ENCODE measurements at regions not wholly inside any gene's neighbourhood (a gene's known extent, or its start where the extent isn't known, plus 50 kb on each side); places are given as distances from the start of the nearest gene placed in this dataset.

DNA sequence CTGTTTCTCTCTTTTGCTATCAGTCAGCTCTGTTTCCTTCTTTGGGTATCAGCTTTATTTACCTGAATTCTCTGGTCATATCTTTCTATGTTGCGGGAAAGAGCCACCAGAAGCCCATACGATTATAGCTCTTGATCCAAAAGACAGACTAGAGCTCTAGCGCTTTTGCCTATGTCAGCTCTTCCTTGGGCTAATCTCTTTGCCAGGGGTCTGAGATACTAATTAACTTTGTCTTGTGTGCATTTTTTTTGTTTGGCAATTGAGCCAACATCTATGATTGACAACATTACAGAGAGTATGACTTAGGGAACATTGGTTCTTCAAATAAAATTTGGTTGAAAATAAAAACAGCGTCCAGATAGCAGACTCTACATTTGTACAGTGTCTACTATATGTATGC is 603.0 kb downstream of the KCTD16 start:
- DNase-seq, result no peak

DNA sequence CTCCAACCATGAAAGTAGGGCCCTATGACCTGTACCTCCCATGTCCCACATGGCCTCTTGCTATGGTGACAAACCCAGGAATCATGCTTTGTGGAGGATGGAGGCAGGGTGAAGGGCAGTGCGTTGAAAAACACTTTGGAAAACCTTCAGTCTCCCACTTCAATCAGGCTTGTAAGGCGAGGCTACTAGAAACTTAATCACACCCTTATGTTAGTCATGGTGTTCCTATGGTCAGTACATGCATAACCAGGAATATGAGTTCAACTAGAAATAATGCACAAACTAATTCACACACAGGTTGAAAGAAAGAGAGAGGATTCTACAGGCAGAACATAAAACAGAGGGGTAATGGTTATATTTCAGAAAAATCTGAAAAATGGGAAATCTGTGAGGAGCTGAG is 601.1 kb downstream of the KCTD16 start:
- no peak for DNase-seq

- peak in 2 of 3 experiments; percentile 20 to 73 for DNase-seq
Measured at GRCh38 chr5:144742361-144742760, 571.7 kb downstream of the KCTD16 start.

DNA sequence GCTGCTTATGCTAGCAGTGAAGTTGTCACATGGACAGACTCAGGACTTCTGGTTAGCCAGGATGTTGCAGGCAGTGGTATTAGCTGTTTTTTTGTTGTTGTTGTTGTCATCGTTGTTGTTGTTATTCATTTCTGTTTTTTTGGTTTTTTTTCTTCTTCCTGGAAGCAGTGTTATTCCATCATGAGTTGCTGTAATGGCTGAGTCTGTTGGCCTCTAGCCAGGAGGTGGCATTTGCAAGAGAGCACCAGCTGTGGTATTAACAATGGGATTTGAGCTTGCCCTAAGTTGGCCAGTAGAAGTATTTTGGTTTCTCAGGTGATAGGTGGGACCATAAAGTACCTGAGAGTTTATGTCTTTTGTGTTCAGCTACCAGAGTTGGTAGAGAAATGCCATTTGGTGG is 561.1 kb downstream of the KCTD16 start:
- DNase-seq, result no peak

DNA sequence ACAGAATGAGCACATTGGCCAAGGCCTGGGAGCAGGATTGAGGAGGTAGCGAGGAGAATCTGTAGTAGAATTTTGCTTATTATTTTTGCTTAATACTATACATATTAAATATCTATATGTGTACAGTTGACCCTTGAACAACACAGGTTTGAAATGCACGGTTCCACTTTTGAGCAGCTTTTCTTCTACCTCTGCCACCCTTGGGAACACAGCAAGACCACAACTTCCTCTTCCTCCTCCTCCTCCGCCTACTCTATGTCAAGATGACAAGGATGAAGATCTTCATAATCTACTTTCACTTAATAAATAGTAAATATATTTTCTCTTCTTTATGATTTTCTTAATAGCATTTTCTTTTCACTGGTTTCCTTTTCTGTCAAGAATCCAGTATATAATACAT is 541.4 kb downstream of the KCTD16 start:
- DNase-seq, result no peak

DNA sequence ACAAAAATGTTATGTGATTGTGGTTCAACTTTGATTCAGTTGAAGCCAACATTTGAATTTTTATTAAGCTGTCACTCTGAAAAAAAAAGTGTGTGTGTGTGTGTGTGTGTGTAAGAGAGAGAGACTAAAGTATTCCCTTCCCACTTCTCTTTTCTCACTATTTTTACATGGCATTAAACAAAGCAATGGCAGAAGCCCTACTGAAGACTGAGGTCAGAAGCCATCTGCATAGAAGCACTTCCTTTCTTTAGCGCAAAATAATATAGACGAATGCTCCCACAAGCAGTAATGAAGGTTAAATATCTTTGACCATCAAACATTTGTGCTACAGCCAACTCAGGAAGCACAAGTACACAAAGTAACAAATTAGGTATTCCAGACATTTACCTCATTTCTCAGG is 540.5 kb downstream of the KCTD16 start:
- no peak for DNase-seq

DNA sequence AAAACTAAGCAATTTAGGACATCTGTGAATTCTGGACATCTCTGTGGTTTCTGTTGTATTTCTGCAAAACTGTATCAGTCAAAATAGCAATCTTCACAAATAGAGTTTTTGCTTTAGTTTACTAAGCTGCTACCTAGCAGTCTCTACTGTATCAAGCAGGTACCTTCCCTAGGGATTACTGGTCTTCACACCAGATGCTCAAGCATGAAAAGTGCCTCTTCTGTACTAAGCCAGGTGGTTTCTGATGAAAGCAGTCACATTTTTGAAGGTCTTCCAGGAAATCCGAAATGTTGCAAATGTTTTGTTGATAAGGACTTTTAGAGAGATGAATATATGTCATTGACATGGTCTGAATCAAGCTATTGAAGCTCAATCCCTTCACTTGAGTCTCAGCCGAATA is 540.0 kb downstream of the KCTD16 start:
- DNase-seq, result peak in 1 of 3 experiments; percentile 16

DNA sequence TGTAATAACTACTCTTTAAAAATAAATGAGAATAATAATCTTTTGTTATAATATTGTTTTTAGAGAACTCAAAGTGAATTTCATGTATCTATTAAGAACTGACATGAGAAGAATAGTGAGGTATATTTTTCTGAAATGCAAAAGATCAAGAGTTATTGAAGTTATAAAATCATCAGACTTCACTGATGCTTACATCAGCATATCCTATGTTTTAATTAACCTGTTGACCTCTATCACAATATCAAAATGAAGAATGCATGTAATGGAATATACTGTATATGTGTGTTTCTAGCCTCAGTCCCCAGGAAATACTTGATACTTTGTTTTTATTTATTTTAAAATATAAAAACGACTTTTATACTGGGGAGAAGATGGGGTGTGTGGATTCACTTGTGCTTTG is 533.1 kb downstream of the KCTD16 start:
- DNase-seq, result no peak

DNA sequence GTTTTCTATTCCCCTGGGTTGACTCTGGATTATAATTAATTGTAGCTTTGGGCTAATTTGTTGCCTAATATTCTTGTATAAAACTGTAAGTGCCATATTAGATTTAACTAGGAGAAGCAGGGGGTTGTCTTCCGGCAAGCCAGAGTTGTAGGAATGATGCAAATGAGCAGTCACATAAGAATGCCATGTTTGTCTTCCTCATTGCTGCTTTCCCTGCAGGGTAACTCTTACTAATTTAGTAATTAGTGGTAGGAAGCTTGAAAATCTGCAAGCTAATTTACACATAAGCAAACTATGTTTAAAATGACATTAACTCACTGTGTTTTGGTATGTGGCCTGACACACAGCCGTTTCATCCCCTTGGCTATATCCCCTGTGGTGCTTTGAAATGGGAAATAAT is 527.8 kb downstream of the KCTD16 start:
- no peak for DNase-seq

DNA sequence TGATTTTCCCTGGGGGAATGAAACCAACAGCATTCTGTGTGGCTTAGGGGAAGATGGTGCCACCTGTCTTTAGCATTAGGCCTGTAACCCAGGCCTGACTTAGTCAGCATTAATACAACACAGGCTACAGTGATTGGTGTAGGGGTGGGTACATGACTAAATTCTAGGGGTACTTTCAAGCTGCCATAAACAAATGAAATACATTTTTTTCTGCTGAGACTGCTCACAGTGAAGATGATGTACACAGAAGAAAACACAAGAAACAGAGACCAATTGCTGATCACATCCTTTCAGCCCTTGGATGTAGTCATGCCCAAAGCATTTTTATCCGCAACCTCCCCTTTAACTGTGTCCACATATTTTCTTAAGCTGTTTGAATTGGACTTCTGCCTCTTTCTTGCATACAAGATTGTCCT is 527.2 kb downstream of the KCTD16 start:
- DNase-seq, result no peak

DNA sequence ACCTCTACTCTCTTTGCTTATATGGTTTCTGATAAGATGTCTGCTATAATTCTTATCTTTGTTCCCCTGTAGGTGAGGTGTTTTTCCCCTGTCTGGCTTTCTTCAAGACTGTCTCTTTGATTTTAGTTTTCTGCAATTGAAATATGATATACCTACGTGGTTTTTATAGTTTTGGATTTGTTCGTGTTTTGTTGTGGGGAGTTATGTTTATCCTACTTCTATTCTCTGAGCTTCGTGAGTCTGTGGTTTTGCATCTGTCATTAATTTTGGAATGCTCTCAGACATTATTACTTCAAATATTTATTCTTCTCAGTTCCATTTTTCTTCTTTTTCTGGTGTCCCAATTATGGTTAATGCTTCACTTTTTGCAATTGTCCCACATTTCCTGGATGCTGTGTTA is 521.3 kb downstream of the KCTD16 start:
- no peak for DNase-seq

- no peak for DNase-seq
Measured at GRCh38 chr5:144684899-144685298, 514.2 kb downstream of the KCTD16 start.

GRCh38 chr5:144680711-144681110 is 510.0 kb downstream of the KCTD16 start:
- no peak for DNase-seq

DNA sequence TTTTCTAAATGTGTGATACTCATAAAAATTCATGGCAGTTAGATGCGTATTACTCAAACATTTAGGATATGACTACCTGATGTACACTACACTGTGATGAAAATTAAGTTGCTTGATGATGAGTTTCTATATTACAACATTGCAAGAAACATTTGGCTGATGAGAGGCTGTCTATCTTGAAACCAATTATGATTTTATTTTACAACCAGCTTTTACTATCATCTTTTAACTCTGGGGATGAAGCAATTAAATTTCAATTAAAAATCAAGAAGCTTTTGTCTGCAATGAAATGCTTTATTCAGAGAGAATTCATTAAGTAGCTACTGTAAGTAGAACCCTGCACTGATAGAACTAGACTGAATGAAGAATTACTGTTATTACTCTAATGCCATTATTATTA is 500.4 kb downstream of the KCTD16 start:
- DNase-seq, result no peak

DNA sequence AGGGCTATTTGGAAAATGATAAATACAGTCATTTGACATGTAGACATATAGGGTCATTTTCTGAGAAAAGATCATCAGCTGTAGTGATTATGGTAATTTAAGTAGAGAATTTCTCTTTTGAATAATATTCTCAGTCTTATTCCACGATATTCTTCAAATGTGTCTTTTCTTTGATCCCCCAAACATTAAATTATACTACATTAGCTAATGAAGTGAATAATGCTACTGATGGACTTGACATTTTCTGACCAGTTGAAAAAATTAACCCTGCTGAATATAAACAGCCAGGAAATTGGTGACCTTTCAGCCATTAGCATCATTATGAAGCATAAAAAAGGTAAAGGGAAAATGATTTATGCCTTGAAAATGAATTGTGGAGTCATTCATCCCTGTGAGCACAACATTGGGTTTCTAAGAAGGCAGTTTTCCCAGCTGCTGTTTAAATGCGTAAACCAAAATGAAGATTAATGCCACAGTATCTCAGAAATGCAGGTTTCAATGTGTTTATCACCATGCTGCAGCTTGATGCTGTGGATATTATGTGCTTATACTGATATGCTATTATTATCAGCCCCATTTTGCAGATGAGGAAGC is 489.1 kb downstream of the KCTD16 start:
- peak in 2 of 3 experiments; percentile 4 to 57 for DNase-seq

GRCh38 chr5:144644317-144644716 is 473.6 kb downstream of the KCTD16 start:
- no peak for DNase-seq

DNA sequence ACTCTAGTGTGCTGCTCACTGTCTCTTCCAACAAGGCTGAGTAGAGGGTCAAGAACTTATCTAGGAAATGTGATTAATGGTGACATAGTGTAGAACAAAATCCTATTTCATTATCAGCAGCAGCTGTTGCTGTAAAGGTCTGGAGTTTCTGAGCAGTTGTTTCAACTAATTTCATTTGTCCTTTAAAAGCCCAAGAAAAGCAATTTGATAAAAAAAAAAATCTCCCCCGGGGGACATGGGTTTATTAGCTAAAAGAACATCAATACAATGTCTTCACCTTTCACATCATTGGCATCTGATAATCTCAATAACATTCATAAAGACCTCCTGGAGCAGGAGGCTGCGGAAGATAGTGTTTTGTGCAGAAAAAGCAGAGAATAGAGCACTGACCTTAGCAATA is 468.1 kb downstream of the KCTD16 start:
- no peak for DNase-seq

GRCh38 chr5:144634138-144634537 is 463.5 kb downstream of the KCTD16 start:
- DNase-seq, result no peak

- peak; percentile 69 to 87 (median 75) for DNase-seq
Measured at GRCh38 chr5:144598451-144599068, 427.9 kb downstream of the KCTD16 start.

DNA sequence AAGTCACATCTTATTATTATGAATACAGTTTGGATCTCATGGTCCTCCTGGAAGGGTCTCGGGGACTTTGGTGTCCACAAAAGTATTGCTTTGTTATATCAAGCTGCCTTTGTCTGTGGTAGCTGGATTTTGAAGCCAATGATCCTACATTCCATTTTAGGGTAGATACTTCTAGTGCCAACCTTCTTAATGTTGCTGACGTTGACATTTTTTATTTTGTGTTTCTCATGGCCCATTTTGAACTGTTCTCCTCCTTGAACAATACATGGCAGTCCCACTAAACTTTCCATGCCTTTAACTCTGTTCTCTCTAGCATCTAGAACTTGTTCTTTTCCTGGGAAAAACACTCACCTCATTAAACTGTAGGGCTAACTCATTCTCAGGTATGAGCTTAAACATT is 425.8 kb downstream of the KCTD16 start:
- no peak for DNase-seq

DNA sequence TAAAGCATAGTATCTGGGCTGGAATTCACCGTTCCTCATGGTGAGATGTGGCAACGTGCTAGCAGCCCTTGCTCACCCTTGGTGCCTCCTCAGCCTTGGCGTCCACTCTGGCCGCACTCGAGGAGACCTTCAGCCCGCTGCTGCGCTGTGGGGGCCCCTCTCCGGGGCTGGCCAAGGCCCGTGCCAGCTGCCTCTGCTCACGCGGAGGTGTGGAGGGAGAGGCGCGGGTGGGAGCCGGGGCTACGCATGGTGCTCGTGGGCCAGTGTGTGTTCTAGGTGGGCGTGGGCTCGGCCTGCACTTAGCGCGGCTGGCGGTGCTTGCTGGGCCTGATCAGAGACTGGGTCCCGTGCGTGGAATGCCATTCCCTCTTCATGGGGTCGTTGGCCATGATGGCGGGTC is 424.2 kb downstream of the KCTD16 start:
- DNase-seq, result no peak

DNA sequence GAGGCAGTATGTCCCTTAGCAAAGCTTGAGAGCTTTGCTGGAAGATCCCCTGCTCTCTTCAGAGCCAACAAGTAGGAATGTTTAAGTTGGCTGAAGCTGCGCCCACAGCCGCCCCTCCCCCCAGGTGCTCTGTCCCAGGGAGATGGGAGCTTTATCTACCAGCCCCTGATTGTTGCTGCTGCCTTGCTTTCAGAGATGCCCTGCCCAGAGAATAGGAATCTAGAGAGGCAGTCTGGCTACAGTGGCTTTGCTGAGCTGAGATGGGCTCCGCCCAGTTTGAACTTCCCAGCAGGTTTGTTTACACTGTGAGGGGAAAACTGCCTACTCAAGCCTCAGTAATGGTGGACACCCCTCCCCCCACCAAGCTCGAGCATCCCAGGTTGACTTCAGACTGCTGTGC is 423.6 kb downstream of the KCTD16 start:
- peak; percentile 10 to 69 (median 22) for DNase-seq

DNA sequence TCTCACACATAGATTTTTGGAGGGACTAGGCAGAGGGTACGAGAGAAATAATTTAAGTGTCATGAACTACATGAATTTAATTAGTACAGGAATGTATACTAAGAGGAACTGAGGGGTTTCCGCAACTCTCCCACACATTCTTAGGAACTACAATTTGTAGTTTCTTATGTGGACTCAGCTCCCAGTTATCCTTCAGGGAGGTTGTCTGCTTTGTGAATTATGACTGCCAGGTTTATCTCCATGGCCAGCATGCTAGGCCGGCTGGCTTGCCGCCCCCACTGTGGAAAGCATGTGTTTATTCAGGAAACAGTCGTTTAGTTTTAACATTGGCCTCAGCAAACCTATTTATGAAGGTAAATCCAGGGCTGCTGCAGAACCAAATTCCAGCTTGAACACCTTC is 415.0 kb downstream of the KCTD16 start:
- no peak for DNase-seq

- peak; percentile 18 to 68 (median 40) for DNase-seq
Measured at GRCh38 chr5:144583541-144584449, 413.1 kb downstream of the KCTD16 start.
